ENCODE measurements at regions not wholly inside any gene's neighbourhood (a gene's known extent, or its start where the extent isn't known, plus 50 kb on each side); places are given as distances from the start of the nearest gene placed in this dataset.

DNA sequence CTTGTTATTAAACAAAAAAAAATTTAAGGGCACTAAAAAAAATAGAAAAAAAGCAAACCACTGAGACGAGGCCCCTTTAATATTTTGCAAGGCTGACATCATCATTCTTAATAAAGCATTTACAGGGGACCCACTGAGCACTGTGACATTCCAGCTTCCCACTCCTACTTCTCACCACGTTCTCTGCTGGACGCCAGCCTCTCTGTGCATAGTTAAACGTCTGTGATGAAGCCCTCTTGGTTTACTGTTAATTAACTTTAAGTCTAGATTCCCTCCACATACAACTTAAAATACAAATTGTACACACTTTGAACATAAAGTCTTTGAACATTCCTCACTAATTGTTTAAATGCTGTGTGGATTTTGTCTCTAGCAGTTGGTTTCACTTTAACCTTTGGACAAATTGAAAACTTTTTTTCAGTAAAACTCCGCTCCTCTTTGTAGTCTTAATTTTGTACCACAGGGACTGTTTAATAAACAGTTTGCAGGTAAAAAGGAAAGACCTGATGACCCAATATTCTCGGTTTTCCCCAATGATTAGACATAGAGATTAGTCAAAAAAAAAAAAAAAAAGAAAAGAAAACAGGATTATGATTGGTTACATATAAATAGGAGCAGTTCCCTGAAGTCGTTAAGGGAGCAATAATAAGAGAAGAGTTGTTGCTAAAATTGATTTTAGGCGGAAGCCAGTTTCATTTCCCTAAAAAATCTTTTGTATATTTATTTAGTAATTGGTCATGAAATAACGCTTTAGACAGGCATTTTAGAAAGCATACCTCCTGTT is 219.8 kb downstream of the MZT1 start:
- TF ChIP-seq, protein P1, sequence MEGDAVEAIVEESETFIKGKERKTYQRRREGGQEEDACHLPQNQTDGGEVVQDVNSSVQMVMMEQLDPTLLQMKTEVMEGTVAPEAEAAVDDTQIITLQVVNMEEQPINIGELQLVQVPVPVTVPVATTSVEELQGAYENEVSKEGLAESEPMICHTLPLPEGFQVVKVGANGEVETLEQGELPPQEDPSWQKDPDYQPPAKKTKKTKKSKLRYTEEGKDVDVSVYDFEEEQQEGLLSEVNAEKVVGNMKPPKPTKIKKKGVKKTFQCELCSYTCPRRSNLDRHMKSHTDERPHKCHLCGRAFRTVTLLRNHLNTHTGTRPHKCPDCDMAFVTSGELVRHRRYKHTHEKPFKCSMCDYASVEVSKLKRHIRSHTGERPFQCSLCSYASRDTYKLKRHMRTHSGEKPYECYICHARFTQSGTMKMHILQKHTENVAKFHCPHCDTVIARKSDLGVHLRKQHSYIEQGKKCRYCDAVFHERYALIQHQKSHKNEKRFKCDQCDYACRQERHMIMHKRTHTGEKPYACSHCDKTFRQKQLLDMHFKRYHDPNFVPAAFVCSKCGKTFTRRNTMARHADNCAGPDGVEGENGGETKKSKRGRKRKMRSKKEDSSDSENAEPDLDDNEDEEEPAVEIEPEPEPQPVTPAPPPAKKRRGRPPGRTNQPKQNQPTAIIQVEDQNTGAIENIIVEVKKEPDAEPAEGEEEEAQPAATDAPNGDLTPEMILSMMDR (IDR thresholded peaks at IDR 0.05): no peak
- TF ChIP-seq POLR2A (IDR thresholded peaks at IDR 0.05): no peak

All from Peyer's patch (tissue), 4 donors.